WTC11 (cell line): ENCODE measurements at regions not wholly inside any gene's neighbourhood (a gene's known extent, or its start where the extent isn't known, plus 50 kb on each side); places are given as distances from the start of the nearest gene placed in this dataset.

ENCODE experiments used
- ATF2 ChIP-seq: sonication (generic); formaldehyde crosslinking; IDR thresholded peaks from 2 replicates; pipeline ENCODE4 v1.8.1; 2022; ENCODE audit warnings: low read depth, missing genetic modification reagents, borderline replicate concordance
- CBFB ChIP-seq: sonication (generic); formaldehyde crosslinking; IDR thresholded peaks from 2 replicates; pipeline ENCODE4 v1.8.1; 2022; ENCODE audit warnings: mild to moderate bottlenecking, low read depth, missing genetic modification reagents
- CTCF ChIP-seq: fragments of 200-600 bp; IDR thresholded peaks from 2 replicates; pipeline ENCODE4 v1.8.0; 2022; ENCODE audit warnings: antibody characterized with exemption
- ETV6 ChIP-seq: sonication (generic); formaldehyde crosslinking; IDR thresholded peaks from 2 replicates; pipeline ENCODE4 v1.8.1; 2022; ENCODE audit warnings: mild to moderate bottlenecking, missing genetic modification reagents
- FOXK1 ChIP-seq: sonication (generic); formaldehyde crosslinking; IDR thresholded peaks from 2 replicates; pipeline ENCODE4 v1.8.0; 2022; ENCODE audit warnings: mild to moderate bottlenecking, moderate library complexity, missing genetic modification reagents
- SMAD4 ChIP-seq: sonication (generic); formaldehyde crosslinking; IDR thresholded peaks from 2 replicates; pipeline ENCODE4 v1.8.0; 2022; ENCODE audit warnings: mild to moderate bottlenecking, missing genetic modification reagents

GRCh38 chr1:217315346-217315745 is 315.5 kb downstream of the GPATCH2 start:
- no peak for TF ChIP-seq ATF2 (CRISPR knock-in tag)
- TF ChIP-seq CTCF = no peak
- TF ChIP-seq SMAD4 (CRISPR knock-in tag) = no peak
- no peak for TF ChIP-seq FOXK1 (CRISPR knock-in tag)
- no peak for TF ChIP-seq ETV6 (CRISPR knock-in tag)
- no peak for TF ChIP-seq CBFB
